GM18868 (cell line): ENCODE measurements at regions not wholly inside any gene's neighbourhood (a gene's known extent, or its start where the extent isn't known, plus 50 kb on each side); places are given as distances from the start of the nearest gene placed in this dataset.

ENCODE experiments used
- ATAC-seq: cut with Tn5 transposase; IDR thresholded peaks from one replicate; pipeline ENCODE4 v1.9.1; 2021; ENCODE audit warnings: mild to moderate bottlenecking, moderate library complexity; ENCODE audit not compliant: unreplicated experiment

- no peak for ATAC-seq
Measured at GRCh38 chr20:11076434-11077105, 402.8 kb upstream of the JAG1 start.

GRCh38 chr20:11077226-11077625 lies 403.4 kb upstream of the JAG1 start:
- ATAC-seq: no peak

DNA sequence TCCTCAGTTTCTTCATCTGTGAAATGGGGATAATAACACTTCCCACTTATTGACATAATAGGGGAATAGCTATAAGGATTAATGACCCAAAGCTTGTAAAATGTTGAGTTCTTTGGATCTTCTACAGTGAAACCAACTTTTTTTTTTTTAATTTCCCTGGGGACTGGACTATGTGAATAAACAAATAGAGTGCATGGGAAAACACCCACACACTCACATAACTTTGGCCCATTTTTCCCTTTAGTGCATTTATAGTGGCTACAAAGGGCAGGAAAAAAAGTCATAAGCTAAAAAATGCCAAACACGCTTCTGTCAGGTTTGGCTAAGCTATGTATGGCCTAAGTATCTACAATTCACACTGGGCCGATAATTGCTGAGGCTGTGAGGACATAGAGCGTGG lies 406.2 kb upstream of the JAG1 start:
- ATAC-seq: no peak

DNA sequence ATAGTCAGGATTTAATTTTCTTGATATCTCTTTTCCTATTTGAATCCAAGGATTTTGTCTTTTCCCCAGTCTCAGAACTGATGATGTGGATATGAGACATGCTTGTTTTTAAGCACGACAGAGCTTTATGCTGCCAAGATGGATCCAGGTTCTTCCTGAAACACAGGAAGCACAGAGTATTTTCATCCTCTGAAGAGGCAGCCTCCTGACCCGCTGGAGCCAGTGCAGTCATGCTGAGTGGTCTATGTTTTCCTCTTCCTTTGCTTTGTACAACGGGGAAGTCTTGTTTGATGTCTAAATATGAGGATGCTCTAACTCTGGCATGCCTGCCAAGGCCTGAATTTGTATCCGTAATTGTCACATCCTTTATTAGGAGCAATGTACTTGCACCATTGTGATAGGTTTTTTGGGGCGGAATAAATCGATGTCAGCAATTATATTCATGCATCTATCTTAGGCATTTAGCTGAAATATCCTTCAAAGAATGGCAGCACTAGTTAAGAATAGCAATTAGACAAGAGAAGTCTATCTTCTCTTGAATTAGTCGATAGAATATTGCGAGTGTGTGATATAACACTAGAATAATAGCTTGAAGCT lies 407.1 kb upstream of the JAG1 start:
- ATAC-seq: no peak

DNA sequence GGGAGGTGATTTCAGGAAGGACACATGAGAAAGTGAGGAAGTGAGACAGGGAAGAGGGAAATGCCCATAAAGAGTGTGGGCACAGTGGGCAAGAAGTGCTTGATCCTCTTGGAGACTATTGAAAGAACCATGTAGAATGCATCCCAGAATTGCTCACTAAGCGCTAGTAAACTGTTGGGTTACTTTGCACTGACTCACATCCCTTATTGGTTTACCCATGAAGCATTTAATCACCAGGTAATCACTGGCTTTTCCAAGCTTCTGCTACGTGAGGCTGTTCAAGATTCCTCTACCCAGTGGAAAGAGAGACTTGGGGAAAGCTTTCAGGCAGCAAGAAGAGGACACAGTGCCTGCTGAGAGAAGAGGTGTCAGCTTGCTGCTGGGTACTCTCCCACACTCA lies 410.0 kb upstream of the JAG1 start:
- ATAC-seq: no peak

DNA sequence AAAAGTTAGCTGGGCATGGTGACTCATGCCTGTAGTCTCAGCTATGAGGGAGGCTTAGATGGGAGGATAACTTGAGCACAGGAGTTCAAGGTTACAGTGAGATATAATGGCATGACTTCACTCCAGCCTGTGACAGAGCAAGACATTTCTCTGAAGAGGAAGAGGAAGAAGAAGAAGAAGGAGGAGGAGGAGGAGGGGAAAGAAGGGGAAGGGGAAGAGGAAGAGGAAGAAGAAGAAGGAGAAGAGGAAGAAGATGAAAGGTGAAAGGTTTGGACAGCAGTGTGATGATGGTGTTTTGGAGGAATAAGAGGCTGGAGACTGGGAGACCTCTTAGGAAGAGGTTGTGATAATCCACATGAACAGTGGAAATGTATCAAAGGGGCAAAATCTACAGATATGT lies 410.7 kb upstream of the JAG1 start:
- no peak for ATAC-seq

DNA sequence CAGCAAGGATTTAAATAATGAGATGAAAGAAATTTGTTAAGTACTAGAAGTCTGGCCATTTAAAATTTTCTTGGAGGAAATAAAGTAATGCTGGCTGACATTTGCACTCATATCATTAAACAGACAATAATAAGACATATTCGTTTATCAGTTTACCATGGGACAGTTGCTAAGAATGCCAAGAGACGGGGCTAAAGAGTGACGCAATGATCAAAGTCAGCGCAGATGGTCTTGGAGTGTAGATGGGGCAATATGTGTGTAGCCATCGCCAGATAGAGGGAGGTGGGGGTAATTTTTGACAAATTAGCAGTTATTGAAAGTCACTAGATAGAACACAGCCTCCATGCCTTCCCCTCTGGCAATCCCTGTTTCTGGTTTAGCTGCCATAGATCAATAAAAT lies 413.2 kb upstream of the JAG1 start:
- ATAC-seq: no peak

DNA sequence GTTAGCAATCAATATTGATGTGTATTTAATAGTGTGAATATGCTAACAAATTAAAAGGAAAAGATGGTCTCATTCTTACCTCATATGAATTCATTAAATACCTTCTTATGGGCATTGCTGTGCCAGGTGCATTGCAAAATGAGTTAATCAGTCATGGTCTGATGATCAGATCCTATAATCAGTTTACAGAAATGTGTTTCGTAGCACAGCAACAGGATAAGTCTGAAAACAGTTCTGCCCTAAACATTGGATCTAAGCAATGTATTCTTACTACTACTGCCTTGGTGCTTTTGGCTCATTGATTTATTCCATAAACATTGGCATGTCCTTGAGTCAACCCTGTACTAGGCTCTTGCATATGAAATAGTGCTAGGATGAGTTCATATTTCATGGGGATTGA lies 417.0 kb upstream of the JAG1 start:
- no peak for ATAC-seq

- no peak for ATAC-seq
Measured at GRCh38 chr20:11091511-11091910, 417.7 kb upstream of the JAG1 start.

DNA sequence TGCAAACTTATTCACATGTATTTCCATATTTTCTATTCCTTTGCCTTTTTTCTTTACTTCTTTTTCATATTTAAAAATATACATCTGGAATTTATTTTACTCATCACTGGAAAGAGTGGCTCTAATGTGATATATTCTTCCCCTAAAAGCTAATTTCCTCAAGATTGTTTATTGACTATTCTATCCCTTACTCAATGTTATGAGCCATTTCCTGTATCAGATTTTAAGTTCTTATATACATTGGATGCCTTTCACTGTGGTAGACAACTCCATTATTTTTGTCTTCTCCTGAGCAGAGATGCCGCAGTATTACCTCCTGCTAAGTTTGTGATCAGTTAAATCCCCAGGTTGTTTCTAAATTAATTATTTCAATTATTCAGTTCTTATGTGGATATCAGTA lies 418.4 kb upstream of the JAG1 start:
- no peak for ATAC-seq

GRCh38 chr20:11094196-11094595 lies 420.4 kb upstream of the JAG1 start:
- ATAC-seq: no peak

DNA sequence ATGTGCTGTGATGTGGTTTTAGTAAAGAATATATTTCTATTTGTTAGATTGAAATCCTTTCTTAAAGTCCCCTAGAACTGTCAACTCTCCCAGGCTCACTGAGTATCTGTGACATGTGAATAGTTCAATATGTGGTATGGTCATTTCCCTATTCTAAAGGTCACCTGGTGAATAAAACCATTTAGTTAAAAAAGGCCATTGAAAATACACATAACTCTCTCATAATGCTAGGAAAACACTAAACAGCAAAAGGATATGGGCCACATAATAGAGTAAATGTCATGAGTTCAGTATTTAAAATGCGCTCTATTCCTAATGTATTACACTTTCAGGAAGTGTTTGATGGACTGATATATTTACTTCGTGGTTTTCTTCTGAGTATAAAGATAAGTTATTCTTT lies 420.9 kb upstream of the JAG1 start:
- no peak for ATAC-seq

DNA sequence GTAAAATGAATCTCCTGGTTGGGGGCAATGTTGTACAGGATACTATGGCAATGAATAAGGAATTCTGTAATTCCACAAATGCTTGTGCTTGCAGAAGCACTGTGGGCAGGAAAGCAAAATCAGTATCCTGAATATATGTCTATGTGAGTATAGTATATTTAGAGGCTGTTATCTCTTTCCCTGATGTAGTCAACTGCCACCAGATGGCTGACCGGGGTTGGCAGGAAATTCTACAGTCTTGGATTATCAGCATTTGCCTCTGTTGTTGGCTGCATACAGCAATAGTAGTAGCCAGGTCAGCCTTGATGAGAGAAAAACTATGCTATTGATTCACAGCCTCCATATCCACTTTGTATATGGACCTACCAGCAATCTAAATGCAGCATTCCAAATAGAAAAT lies 425.1 kb upstream of the JAG1 start:
- no peak for ATAC-seq

- ATAC-seq: no peak
Measured at GRCh38 chr20:11101243-11101642, 427.4 kb upstream of the JAG1 start.

DNA sequence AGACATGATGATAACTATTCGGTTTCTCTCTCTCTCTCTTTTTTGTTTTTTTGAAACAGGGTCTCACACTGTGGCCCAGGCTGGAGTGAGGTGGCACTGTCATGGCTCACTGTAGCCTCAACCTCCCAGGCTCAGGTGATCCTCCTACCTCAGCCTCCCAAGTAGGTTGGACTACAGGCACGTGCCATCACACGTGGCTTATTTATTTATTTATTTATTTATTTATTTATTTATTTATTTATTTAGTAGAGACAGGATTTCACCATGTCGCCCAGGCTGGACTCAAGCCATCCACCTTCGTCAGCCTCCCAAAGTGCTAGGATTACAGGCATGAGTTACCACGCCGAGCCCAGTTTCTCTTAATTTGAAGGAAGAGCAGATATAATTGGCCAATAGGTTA lies 427.9 kb upstream of the JAG1 start:
- ATAC-seq: no peak

GRCh38 chr20:11103866-11104265 lies 430.1 kb upstream of the JAG1 start:
- ATAC-seq: no peak

- no peak for ATAC-seq
Measured at GRCh38 chr20:11108102-11108810, 434.5 kb upstream of the JAG1 start.

DNA sequence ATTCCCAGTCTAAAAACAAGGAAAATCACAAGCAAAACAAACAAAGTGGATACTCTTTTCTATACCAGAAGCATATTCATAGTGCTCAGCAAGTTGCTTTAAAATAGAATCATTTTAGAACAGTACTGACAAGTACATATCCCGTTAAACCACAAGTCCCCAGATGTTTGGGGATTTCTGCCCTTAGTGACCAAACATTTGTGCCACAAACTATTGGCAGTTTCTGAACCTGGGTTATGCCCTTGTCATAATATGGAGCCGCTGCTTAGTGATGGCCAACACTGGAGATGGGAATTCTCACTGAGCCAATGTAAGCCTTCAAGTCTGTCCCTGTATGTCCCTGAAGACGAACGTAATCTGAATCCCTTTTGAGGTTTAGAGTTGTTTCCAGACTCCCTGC lies 436.7 kb upstream of the JAG1 start:
- peak; percentile 50 for ATAC-seq

GRCh38 chr20:11111191-11111590 lies 437.4 kb upstream of the JAG1 start:
- ATAC-seq: no peak

DNA sequence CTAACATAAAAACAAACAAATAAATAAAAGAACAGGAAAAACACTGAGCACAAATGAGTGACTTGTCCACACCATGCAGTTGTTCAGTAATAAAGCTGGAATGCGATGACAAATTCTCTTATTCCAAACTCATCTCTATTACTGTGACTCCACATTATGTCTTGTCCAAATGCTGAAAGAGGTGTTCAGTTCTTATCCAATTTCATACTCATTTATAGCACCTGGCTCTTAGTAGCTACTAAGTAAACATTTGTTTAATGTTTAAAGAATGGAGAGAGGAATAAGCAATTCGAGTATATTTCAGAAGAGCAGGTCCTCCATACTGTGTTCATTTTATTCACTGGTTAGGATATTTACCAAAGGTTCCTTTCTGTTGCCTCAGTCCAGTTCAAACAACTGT lies 439.0 kb upstream of the JAG1 start:
- no peak for ATAC-seq

DNA sequence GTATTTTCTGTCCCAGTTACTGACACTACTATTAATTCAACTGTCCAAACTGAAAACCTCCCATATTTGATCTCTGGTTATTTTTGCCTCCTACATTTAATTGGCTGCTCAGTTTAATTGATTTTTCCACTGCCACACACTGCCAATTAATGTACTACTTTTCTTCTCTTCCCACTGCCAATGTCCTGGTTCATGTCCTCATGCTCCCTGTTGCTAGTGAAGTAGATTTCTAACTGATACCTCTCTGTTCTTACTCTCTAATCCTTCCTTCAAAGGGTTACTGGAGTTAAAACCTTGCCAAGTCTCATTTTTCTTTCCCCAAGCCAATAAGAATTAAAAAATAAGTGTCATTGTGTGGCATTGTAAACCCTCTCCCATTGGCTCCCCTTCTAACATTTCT lies 440.6 kb upstream of the JAG1 start:
- ATAC-seq: no peak

DNA sequence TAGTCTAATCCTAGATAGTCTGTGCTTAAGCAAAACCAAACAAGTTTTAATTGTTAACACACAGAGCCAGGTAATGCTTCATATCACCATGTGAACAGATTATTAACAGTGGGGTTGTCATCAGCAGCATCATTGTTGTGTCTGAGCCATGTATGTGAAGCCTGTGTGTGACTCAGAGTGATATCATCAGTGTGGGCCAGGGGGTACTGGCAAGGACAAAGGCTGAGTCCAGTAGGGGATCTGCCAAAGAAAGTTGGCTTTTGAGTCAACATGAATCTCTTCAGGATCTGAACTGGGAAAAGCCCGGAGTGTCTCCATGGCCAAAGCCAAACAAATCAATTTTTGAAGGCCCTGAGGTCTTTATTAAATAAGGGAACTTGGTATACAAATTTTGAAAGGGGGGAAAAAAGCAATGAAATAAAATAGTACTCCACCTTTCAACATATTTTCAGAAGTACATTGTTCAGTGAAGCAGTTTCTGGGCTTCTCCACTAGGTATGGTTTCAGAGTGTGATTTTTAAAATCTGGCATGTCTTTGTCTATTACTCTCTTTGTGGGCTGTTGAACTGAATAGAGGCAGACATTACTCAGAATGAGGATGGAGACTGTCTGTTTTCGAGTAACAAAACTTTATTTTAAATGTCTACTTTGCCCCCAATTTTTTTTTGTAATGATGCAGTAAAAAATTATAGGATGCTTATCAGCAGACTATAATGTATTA lies 444.2 kb upstream of the JAG1 start:
- no peak for ATAC-seq
